ENCODE measurements at regions not wholly inside any gene's neighbourhood (a gene's known extent, or its start where the extent isn't known, plus 50 kb on each side); places are given as distances from the start of the nearest gene placed in this dataset.

DNA sequence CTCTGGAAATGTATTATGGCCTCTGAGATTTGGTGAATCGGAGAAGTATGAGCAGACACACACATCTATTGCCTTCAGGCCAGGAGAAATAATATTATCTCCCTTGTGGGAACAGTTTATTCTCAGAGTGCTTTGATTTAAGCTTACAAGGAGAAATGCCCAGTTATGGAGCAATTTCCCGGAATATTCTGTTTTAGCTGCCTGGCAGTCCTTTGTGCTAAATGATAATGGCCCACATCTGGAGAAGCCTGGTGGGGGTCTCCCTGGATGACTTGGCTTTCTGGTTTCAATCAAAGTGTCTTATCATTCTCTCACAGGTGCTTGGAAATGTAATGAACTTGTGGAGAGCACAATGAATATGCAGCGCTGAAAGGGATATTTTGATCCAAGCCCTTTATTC is 389.6 kb upstream of the USP24 start:
- WGBS (ENCODE audit: insufficient coverage, insufficient replicate concordance, low lambda C conversion rate, missing lambda C conversion rate): 23% methylated on average over 3 of the region's 3 CpGs
- Histone ChIP-seq H3K27me3 (replicated peaks in 1 of 2; ENCODE audit: control insufficient read depth in 2 of 2, insufficient read depth in 2 of 2, low read length in 1 of 2) (no peaks in the 10 kb centered on the region), H3K9me3 (replicated peaks; ENCODE audit: control insufficient read depth, insufficient read depth, low read length) (no peaks in the 10 kb centered on the region; the same call in 2 of the 3 replicates), H2AFZ (ENCODE audit: control insufficient read depth, low read depth, low read length) (no peak overlapping the region), H3K4me3 (no peak overlapping the region), H4K20me1 (ENCODE audit: control insufficient read depth, insufficient read depth) (no peaks in the 10 kb centered on the region), H3K4me2 (ENCODE audit: control insufficient read depth, insufficient read depth) (no peak overlapping the region), H3K36me3 (ENCODE audit: control insufficient read depth in 2 of 2, insufficient read depth in 2 of 2, low read length in 1 of 2) (no peaks in the 10 kb centered on the region), H3K27ac (ENCODE audit: control insufficient read depth, insufficient read depth) (no peak overlapping the region), H3K9ac (ENCODE audit: control insufficient read depth, insufficient read depth, low read length) (no peak overlapping the region), H3K4me1 (ENCODE audit: control insufficient read depth, insufficient read depth, low read length) (no peaks in the 10 kb centered on the region), H3K79me2 (ENCODE audit: control insufficient read depth, insufficient read depth, low read length) (no peaks in the 10 kb centered on the region)
- no peak for ATAC-seq
- no TSS peak for BruUV-seq (replicated peaks)
- RAD21 ChIA-PET (ENCODE audit: unreplicated experiment): no interaction called here
- no peak for DNase-seq (ENCODE audit: low read depth, low spot score)
- SMC1A ChIA-PET (ENCODE audit: uncharacterized antibody, unreplicated experiment): no interaction called here
- in situ Hi-C loops (cut with MboI): no loop called here
- no peak for TF ChIP-seq RAD51 (IDR thresholded peaks at IDR 0.05)
- no peak for TF ChIP-seq FOXK2 (IDR thresholded peaks at IDR 0.05)
- no peak for TF ChIP-seq TCF7 (IDR thresholded peaks at IDR 0.05; ENCODE audit: borderline replicate concordance)
- POLR2A ChIA-PET: no interaction called here
- CTCF ChIA-PET: interaction anchor here (1.1 kb wide), 1 partner anchor 10 kb away, joined by 3 read pairs; no protein-coding TSS in a partner anchor
- no peak for FAIRE-seq
- intact Hi-C loops (cut with micrococcal nuclease; ENCODE audit: unreplicated experiment): no loop called here

- Histone ChIP-seq H3K9me3 (replicated peaks; ENCODE audit: control insufficient read depth, insufficient read depth, low read length) (no peaks in the 10 kb centered on the region; the same call in 2 of the 3 replicates), H3K36me3 (ENCODE audit: control insufficient read depth in 2 of 2, insufficient read depth in 2 of 2, low read length in 1 of 2) (no peaks in the 10 kb centered on the region), H3K4me3 (no peak overlapping the region), H4K20me1 (ENCODE audit: control insufficient read depth, insufficient read depth) (no peaks in the 10 kb centered on the region), H3K27ac (ENCODE audit: control insufficient read depth, insufficient read depth) (no peak overlapping the region), H3K4me2 (ENCODE audit: control insufficient read depth, insufficient read depth) (no peak overlapping the region), H3K79me2 (ENCODE audit: control insufficient read depth, insufficient read depth, low read length) (no peaks in the 10 kb centered on the region), H2AFZ (ENCODE audit: control insufficient read depth, low read depth, low read length) (no peak overlapping the region), H3K9ac (ENCODE audit: control insufficient read depth, insufficient read depth, low read length) (no peak overlapping the region), H3K27me3 (replicated peaks in 1 of 2; ENCODE audit: control insufficient read depth in 2 of 2, insufficient read depth in 2 of 2, low read length in 1 of 2) (no peaks in the 10 kb centered on the region), H3K4me1 (ENCODE audit: control insufficient read depth, insufficient read depth, low read length) (no peaks in the 10 kb centered on the region)
- FAIRE-seq: no peak
- ChIA-PET RAD21 (ENCODE audit: unreplicated experiment) (no interaction called here), POLR2A (no interaction called here), SMC1A (ENCODE audit: uncharacterized antibody, unreplicated experiment) (no interaction called here), CTCF (interaction anchor here (1.1 kb wide), 1 partner anchor 11 kb away, joined by 3 read pairs; no protein-coding TSS in a partner anchor)
- no peak for ATAC-seq
- intact Hi-C loops (cut with micrococcal nuclease; ENCODE audit: unreplicated experiment): no loop called here
- in situ Hi-C loops (cut with MboI): no loop called here
- TF ChIP-seq SUZ12 (IDR thresholded peaks at IDR 0.05; ENCODE audit: unreplicated experiment): no peak
- no peak for DNase-seq (ENCODE audit: low read depth, low spot score)
- BruUV-seq (replicated peaks): no TSS peak
Observed at GRCh38 chr1:55604179-55604578, 389.0 kb upstream of the USP24 start.
